ENCODE measurements at regions not wholly inside any gene's neighbourhood (a gene's known extent, or its start where the extent isn't known, plus 50 kb on each side); places are given as distances from the start of the nearest gene placed in this dataset.

DNA sequence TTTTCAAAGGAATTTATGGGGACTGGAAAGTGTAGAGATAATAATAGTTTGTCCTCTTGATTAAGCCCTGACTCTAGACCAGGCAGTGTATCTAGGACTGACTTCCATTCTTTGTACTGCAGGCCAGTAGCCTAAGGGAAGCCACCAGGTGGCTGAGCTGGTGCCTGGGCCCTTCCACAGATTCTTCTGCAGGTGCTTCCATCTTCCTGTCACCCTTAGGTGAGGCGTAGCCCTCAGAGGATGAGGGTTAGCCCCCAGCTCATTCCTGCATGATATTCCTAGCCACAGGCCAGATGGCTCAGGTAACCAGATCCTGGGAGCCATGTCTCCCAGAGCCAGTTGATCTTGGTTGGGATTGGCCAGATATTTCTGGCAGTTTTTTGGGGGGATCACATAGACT is 169.0 kb upstream of the IL12A start:
- TF ChIP-seq, protein P1, sequence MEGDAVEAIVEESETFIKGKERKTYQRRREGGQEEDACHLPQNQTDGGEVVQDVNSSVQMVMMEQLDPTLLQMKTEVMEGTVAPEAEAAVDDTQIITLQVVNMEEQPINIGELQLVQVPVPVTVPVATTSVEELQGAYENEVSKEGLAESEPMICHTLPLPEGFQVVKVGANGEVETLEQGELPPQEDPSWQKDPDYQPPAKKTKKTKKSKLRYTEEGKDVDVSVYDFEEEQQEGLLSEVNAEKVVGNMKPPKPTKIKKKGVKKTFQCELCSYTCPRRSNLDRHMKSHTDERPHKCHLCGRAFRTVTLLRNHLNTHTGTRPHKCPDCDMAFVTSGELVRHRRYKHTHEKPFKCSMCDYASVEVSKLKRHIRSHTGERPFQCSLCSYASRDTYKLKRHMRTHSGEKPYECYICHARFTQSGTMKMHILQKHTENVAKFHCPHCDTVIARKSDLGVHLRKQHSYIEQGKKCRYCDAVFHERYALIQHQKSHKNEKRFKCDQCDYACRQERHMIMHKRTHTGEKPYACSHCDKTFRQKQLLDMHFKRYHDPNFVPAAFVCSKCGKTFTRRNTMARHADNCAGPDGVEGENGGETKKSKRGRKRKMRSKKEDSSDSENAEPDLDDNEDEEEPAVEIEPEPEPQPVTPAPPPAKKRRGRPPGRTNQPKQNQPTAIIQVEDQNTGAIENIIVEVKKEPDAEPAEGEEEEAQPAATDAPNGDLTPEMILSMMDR (IDR thresholded peaks at IDR 0.05): no peak
- TF ChIP-seq POLR2A (IDR thresholded peaks at IDR 0.05): no peak

Data from adrenal gland (tissue), 5 donors.